Uterus (tissue), 3 donors: ENCODE measurements at regions not wholly inside any gene's neighbourhood (a gene's known extent, or its start where the extent isn't known, plus 50 kb on each side); places are given as distances from the start of the nearest gene placed in this dataset.

Experiments used
- DNase-seq, 2 donors: peaks; one replicate each; pipeline ENCODE4 v3.0.0-alpha.2; 2019 to 2020
- H3K27ac ChIP-seq, 2 donors: fragments of 200-600 bp; sonication (generic); 1 replicate in 1 of 2; 2 replicates in 1 of 2; pipeline ENCODE4 v1.5.1; 2016 to 2018
- H3K27me3 ChIP-seq, 2 donors: fragments of 200-600 bp; sonication (generic); one replicate each; pipeline ENCODE4 v1.5.1; 2018 to 2019; ENCODE audit warnings: control low read depth in 1 of 2
- H3K36me3 ChIP-seq, 2 donors: fragments of 200-600 bp; sonication (generic); one replicate each; pipeline ENCODE4 v1.5.1; 2019; ENCODE audit warnings: control low read depth in 1 of 2
- H3K4me1 ChIP-seq, 2 donors: fragments of 200-600 bp; sonication (generic); one replicate each; pipeline ENCODE4 v1.5.1; 2018 to 2019; ENCODE audit warnings: control low read depth in 1 of 2
- H3K4me3 ChIP-seq, 2 donors: fragments of 200-600 bp; sonication (generic); 1 replicate in 1 of 2; 2 replicates in 1 of 2; pipeline ENCODE4 v1.5.1; 2018 to 2019; ENCODE audit warnings: mild to moderate bottlenecking in 1 of 2
- H3K9me3 ChIP-seq, 2 donors: fragments of 200-600 bp; sonication (generic); one replicate each; pipeline ENCODE4 v1.5.1; 2019; ENCODE audit warnings: control low read depth in 1 of 2
- POLR2A ChIP-seq, 2 donors: fragments of 450-650 bp; IDR thresholded peaks; one replicate each; pipeline ENCODE4 v1.6.1; 2016; ENCODE audit warnings: antibody characterized with exemption in 2 of 2, mild to moderate bottlenecking in 1 of 2, moderate library complexity in 1 of 2
- intact Hi-C: fragments of 100-400 bp; cut with DNase I; formaldehyde crosslinking; loops from one replicate; pipeline ENCODE4 v1.15.1; 2023; ENCODE audit warnings: low total_unique reads
- TF ChIP-seq, protein P1 (sequence below), 4 experiments: fragments of 200-600 bp in 2 of 4; fragments of 450-650 bp in 2 of 4; sonication (generic) in 2 of 4; IDR thresholded peaks; one replicate each; pipeline ENCODE4 v1.5.1; 2016 to 2019; ENCODE audit warnings: antibody characterized with exemption in 4 of 4, mild to moderate bottlenecking in 2 of 4, moderate library complexity in 1 of 4
- donor health status: DM: yes; HTN: yes; CAD: no.

DNA sequence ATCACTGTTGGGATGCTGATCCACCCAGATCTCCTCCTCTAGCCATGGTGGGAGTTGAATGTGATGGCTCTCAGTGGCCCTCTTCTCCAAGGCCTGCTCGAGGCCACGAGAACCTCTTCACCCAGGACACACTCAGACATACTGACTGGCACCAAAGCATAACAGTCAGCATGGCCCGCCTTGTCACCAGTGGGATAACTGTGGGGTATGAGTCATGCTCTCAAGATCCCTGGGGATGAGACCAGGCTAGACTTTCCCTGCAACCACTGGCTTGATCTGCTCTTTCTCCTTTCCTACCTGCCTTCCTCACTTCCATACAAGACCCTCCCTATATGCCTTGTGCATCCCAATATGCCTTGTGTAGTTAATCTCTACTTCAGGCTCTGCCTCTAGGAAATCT, 66.8 kb downstream of the RIN2 start:
- intact Hi-C loops: no loop called here
- Histone ChIP-seq H3K9me3 (no peaks in the 10 kb centered on the region), H3K4me1 (no peaks in the 10 kb centered on the region), H3K36me3 (no peaks in the 10 kb centered on the region), H3K27ac (no peak overlapping the region), H3K27me3 (no peaks in the 10 kb centered on the region), H3K4me3 (no peak overlapping the region)
- TF ChIP-seq, protein P1, sequence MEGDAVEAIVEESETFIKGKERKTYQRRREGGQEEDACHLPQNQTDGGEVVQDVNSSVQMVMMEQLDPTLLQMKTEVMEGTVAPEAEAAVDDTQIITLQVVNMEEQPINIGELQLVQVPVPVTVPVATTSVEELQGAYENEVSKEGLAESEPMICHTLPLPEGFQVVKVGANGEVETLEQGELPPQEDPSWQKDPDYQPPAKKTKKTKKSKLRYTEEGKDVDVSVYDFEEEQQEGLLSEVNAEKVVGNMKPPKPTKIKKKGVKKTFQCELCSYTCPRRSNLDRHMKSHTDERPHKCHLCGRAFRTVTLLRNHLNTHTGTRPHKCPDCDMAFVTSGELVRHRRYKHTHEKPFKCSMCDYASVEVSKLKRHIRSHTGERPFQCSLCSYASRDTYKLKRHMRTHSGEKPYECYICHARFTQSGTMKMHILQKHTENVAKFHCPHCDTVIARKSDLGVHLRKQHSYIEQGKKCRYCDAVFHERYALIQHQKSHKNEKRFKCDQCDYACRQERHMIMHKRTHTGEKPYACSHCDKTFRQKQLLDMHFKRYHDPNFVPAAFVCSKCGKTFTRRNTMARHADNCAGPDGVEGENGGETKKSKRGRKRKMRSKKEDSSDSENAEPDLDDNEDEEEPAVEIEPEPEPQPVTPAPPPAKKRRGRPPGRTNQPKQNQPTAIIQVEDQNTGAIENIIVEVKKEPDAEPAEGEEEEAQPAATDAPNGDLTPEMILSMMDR (IDR thresholded peaks at IDR 0.05): no peak
- no peak for TF ChIP-seq POLR2A (IDR thresholded peaks at IDR 0.05)
- DNase-seq: no peak

DNA sequence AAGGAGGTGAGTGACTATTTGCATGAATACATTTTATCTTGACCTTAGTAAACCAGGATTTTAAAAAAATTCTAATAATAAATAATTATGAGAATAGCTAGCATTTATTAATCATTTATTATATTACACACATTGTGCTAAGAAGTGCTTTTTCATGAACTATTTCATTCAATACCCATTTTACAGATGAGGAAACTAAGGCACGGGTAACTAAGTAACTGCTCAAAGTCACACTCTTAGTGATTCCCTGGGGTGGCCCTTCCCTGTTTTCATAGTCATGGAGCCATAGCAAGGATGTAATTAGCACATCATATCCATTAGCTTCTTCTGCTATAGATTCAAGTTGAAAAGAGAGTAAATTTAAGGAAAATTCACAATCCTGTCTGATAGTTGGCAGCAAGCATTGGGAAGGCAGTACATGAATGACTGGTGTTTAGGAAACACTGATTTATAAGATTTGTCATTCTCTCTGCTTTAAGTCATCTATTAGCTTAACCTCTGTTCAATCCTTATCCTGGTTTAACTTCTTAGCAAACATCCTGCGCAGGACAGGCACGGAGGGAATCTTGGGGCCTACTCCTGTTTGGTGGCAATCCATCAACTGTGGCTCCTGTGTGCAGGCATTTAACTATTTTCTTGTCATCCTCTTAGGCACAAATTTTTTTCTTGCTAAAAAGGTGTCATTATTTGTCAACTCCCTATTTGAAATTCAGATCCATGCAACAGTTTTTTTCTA, 68.3 kb downstream of the RIN2 start:
- TF ChIP-seq, protein P1 (IDR thresholded peaks at IDR 0.05): no peak
- no peak for TF ChIP-seq POLR2A (IDR thresholded peaks at IDR 0.05)
- Histone ChIP-seq H3K27ac (no peak overlapping the region), H3K4me3 (no peak overlapping the region), H3K36me3 (no peaks in the 10 kb centered on the region), H3K9me3 (no peaks in the 10 kb centered on the region), H3K27me3 (no peaks in the 10 kb centered on the region), H3K4me1 (no peaks in the 10 kb centered on the region)
- DNase-seq: no peak
- intact Hi-C loops: no loop called here

DNA sequence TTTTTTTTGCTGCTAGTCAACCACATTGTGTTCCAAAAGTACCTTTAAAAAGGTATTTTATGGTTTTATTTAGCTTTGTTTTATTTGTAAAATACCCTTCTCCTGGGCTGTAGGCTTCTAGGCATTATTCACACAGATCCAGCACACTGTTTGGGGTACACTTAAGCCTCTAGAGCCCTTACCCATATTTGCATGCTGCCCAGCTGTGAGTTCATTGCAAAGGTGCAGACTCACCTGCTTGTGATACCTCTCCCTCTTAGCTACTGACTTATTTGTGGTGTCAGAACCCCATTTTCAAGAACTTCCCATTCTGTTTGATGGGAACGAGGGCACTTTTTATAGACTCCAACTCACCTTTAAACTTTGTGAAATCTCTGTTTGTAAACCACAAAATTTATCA, 69.8 kb downstream of the RIN2 start:
- no peaks in the 10 kb centered on the region for H3K27me3 ChIP-seq
- intact Hi-C loops: no loop called here
- H3K9me3 ChIP-seq: no peaks in the 10 kb centered on the region
- no peak overlapping the region for H3K4me3 ChIP-seq
- H3K27ac ChIP-seq: no peak overlapping the region
- no peaks in the 10 kb centered on the region for H3K4me1 ChIP-seq
- no peak for DNase-seq
- TF ChIP-seq, protein P1 (IDR thresholded peaks at IDR 0.05): no peak
- TF ChIP-seq POLR2A (IDR thresholded peaks at IDR 0.05): no peak
- no peaks in the 10 kb centered on the region for H3K36me3 ChIP-seq

DNA sequence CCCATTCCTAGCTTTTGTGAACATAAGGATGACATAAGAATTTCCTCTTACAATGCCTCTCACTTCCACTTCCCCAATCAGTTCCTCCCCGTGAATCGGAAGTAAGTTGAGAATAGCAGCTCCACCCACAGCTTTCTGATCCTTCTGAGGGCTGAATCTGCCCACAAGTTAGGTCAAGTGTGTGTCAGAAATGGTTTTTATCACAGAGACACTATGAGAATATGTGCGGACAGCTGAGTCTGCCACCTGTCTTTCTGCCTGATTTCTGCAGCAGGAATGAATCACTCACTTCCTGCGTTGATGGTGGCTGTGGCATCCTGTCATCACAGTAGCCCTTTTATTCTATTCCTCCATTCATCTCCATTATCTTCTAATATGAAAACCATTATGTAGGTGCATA, 70.2 kb downstream of the RIN2 start:
- TF ChIP-seq POLR2A (IDR thresholded peaks at IDR 0.05): no peak
- TF ChIP-seq, protein P1 (IDR thresholded peaks at IDR 0.05): no peak
- H3K27ac ChIP-seq: no peak overlapping the region
- no peaks in the 10 kb centered on the region for H3K9me3 ChIP-seq
- no peaks in the 10 kb centered on the region for H3K36me3 ChIP-seq
- no peak for DNase-seq
- intact Hi-C loops: no loop called here
- H3K4me1 ChIP-seq: no peaks in the 10 kb centered on the region
- no peak overlapping the region for H3K4me3 ChIP-seq
- no peaks in the 10 kb centered on the region for H3K27me3 ChIP-seq

DNA sequence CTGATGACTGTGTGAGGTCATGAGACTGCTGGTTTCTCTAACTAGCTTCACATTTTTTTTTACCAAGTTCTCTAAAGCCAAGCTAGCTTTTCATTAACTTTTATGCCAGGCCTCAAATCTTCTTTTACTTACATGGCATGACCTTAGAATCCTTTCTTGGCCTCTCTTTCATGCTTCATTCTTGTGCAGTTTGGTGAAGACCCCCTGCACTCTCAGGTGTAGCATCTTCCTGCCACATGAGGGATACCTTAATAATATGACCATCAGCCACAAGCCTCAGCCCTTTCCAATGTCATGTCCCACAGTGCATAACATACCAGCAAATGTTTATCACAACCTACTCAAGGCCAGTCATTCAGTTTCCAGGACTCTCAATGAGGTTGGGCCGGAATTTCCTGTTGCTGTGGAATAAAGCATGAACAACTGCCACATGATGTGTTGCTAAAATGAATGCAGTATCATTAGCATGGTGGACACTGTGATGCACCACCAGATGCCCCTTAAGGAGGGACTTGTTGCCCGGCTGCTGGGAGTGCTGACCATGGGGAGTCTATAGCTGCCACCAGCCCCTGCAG, 72.2 kb downstream of the RIN2 start:
- Histone ChIP-seq H3K27ac (no peak overlapping the region), H3K36me3 (no peaks in the 10 kb centered on the region), H3K9me3 (no peaks in the 10 kb centered on the region), H3K4me1 (no peaks in the 10 kb centered on the region), H3K4me3 (no peak overlapping the region), H3K27me3 (no peaks in the 10 kb centered on the region)
- intact Hi-C loops: no loop called here
- TF ChIP-seq POLR2A (IDR thresholded peaks at IDR 0.05): no peak
- TF ChIP-seq, protein P1 (IDR thresholded peaks at IDR 0.05): no peak
- DNase-seq: no peak
